NOMO-1 (cell line): ENCODE measurements at regions not wholly inside any gene's neighbourhood (a gene's known extent, or its start where the extent isn't known, plus 50 kb on each side); places are given as distances from the start of the nearest gene placed in this dataset.
"Not testable (repeated sequence)": the region's sequence is repeated elsewhere in the genome, so short reads cannot be mapped to it uniquely, and the experiment has no call there.

Experiments
- DNase-seq, 2 experiments: peaks; one replicate each; lab custom pipeline; 2025; ENCODE audit not compliant: unreplicated experiment in 2 of 2; lab: John Stamatoyannopoulos, UW

GRCh38 chrX:3882553-3882920, 169.1 kb upstream of the PRKX start:
- DNase-seq: not testable (repeated sequence)

GRCh38 chrX:3881898-3882552, 168.6 kb upstream of the PRKX start:
- not testable (repeated sequence) for DNase-seq

GRCh38 chrX:3881255-3881895, 167.9 kb upstream of the PRKX start:
- not testable (repeated sequence) for DNase-seq

- not testable (repeated sequence) for DNase-seq
These were observed 162.9 kb upstream of the PRKX start for GRCh38 chrX:3876393-3876792.

GRCh38 chrX:3875638-3876037, 162.2 kb upstream of the PRKX start:
- DNase-seq: not testable (repeated sequence)

- DNase-seq: not testable (repeated sequence)
These were observed 158.9 kb upstream of the PRKX start for GRCh38 chrX:3872226-3872879.

GRCh38 chrX:3867067-3867831, 153.8 kb upstream of the PRKX start:
- not testable (repeated sequence) for DNase-seq

GRCh38 chrX:3858332-3858731, 144.9 kb upstream of the PRKX start:
- not testable (repeated sequence) for DNase-seq

GRCh38 chrX:3843522-3844145, 130.2 kb upstream of the PRKX start:
- DNase-seq: not testable (repeated sequence)

GRCh38 chrX:3842822-3843521, 129.5 kb upstream of the PRKX start:
- DNase-seq: peak in 1 of 2 experiments; percentile 6

GRCh38 chrX:3838754-3839153, 125.3 kb upstream of the PRKX start:
- not testable (repeated sequence) for DNase-seq

GRCh38 chrX:3837958-3838643, 124.7 kb upstream of the PRKX start:
- DNase-seq: not testable (repeated sequence)

- DNase-seq: not testable (repeated sequence)
These were observed 123.8 kb upstream of the PRKX start for GRCh38 chrX:3837211-3837610.

- not testable (repeated sequence) for DNase-seq
These were observed 120.5 kb upstream of the PRKX start for GRCh38 chrX:3833761-3834542.

- not testable (repeated sequence) for DNase-seq
These were observed 116.6 kb upstream of the PRKX start for GRCh38 chrX:3830020-3830419.

- DNase-seq: not testable (repeated sequence)
These were observed 115.6 kb upstream of the PRKX start for GRCh38 chrX:3829041-3829531.

- not testable (repeated sequence) for DNase-seq
These were observed 115.1 kb upstream of the PRKX start for GRCh38 chrX:3828378-3829040.

- not testable (repeated sequence) for DNase-seq
These were observed 110.6 kb upstream of the PRKX start for GRCh38 chrX:3824008-3824407.
